Trophoblast cell (in vitro differentiated cells and primary cell): ENCODE measurements at regions not wholly inside any gene's neighbourhood (a gene's known extent, or its start where the extent isn't known, plus 50 kb on each side); places are given as distances from the start of the nearest gene placed in this dataset.
A peak's percentile ranks its signal among the peaks of the same experiment; 100 is the strongest.

ENCODE experiments used
- DNase-seq, 2 donors: peaks; one replicate each; pipeline ENCODE4 v3.0.0-alpha.2; 2016
- H2AFZ ChIP-seq: 2 replicates; pipeline ENCODE4 v1.6.1; 2013; ENCODE audit warnings: low read length, moderate library complexity, mild to moderate bottlenecking; ENCODE audit not compliant: insufficient read depth, poor library complexity
- H2AK5ac ChIP-seq: 2 replicates; pipeline ENCODE4 v1.6.1; 2013; ENCODE audit warnings: mild to moderate bottlenecking, low read length
- H2BK120ac ChIP-seq: 2 replicates; pipeline ENCODE4 v1.6.1; 2013; ENCODE audit warnings: low read length, mild to moderate bottlenecking, moderate library complexity; ENCODE audit not compliant: insufficient read depth, poor library complexity
- H2BK12ac ChIP-seq: 2 replicates; pipeline ENCODE4 v1.6.1; 2013; ENCODE audit warnings: mild to moderate bottlenecking, low read length, moderate library complexity
- H2BK5ac ChIP-seq: 2 replicates; pipeline ENCODE4 v1.6.1; 2013; ENCODE audit warnings: low read length, low read depth, moderate library complexity, mild to moderate bottlenecking; ENCODE audit not compliant: poor library complexity
- H3K14ac ChIP-seq: 2 replicates; pipeline ENCODE4 v1.6.1; 2013; ENCODE audit warnings: mild to moderate bottlenecking, low read length
- H3K18ac ChIP-seq: 2 replicates; pipeline ENCODE4 v1.6.1; 2013; ENCODE audit warnings: mild to moderate bottlenecking, low read length
- H3K23ac ChIP-seq: 2 replicates; pipeline ENCODE4 v1.6.1; 2013; ENCODE audit warnings: low read length
- H3K27ac ChIP-seq: 2 replicates; pipeline ENCODE4 v1.5.1; 2013; ENCODE audit warnings: low read depth, mild to moderate bottlenecking, inconsistent platforms, low read length, moderate library complexity
- H3K27me3 ChIP-seq: 2 replicates; pipeline ENCODE4 v1.6.1; 2013; ENCODE audit warnings: inconsistent platforms, mild to moderate bottlenecking, low read length, moderate library complexity; ENCODE audit not compliant: insufficient read depth
- H3K36me3 ChIP-seq, 2 experiments: 1 replicate in 1 of 2; 2 replicates in 1 of 2; pipeline ENCODE4 v1.6.1; 2013; ENCODE audit warnings: low read length in 2 of 2, mild to moderate bottlenecking in 2 of 2, moderate library complexity in 1 of 2; ENCODE audit not compliant: insufficient read depth in 2 of 2, control insufficient read depth in 1 of 2
- H3K4ac ChIP-seq: 2 replicates; pipeline ENCODE4 v1.6.1; 2013; ENCODE audit warnings: low read depth, mild to moderate bottlenecking, low read length, moderate library complexity
- H3K4me1 ChIP-seq, 2 experiments: 1 replicate in 1 of 2; 2 replicates in 1 of 2; pipeline ENCODE4 v1.6.1; 2013; ENCODE audit warnings: low read length in 2 of 2, mild to moderate bottlenecking in 2 of 2, moderate library complexity in 1 of 2; ENCODE audit not compliant: insufficient read depth in 2 of 2, control insufficient read depth in 1 of 2
- H3K4me2 ChIP-seq: 2 replicates; pipeline ENCODE4 v1.6.1; 2013; ENCODE audit warnings: inconsistent platforms, mild to moderate bottlenecking, low read length, moderate library complexity
- H3K4me3 ChIP-seq: 2 replicates; pipeline ENCODE4 v1.5.1; 2013; ENCODE audit warnings: mild to moderate bottlenecking, low read depth, low read length, inconsistent platforms
- H3K79me1 ChIP-seq: one replicate; pipeline ENCODE4 v1.6.1; 2013; ENCODE audit warnings: low read length
- H3K79me2 ChIP-seq: 2 replicates; pipeline ENCODE4 v1.6.1; 2013; ENCODE audit warnings: low read length, mild to moderate bottlenecking; ENCODE audit not compliant: control insufficient read depth, insufficient read depth, poor library complexity
- H3K9ac ChIP-seq: 2 replicates; pipeline ENCODE4 v1.6.1; 2013; ENCODE audit warnings: mild to moderate bottlenecking, low read length
- H3K9me3 ChIP-seq: 2 replicates; pipeline ENCODE4 v1.6.1; 2013; ENCODE audit warnings: low read depth, mild to moderate bottlenecking, control low read depth, inconsistent platforms, low read length; ENCODE audit not compliant: insufficient read depth
- H4K12ac ChIP-seq: 2 replicates; pipeline ENCODE4 v1.6.1; 2013; ENCODE audit warnings: low read depth, mild to moderate bottlenecking, low read length, moderate library complexity
- H4K8ac ChIP-seq: 2 replicates; pipeline ENCODE4 v1.6.1; 2013; ENCODE audit warnings: low read depth, mild to moderate bottlenecking, low read length, moderate library complexity
- H4K91ac ChIP-seq: one replicate; pipeline ENCODE4 v1.6.1; 2013; ENCODE audit warnings: low read depth, mild to moderate bottlenecking, low read length, moderate library complexity
- WGBS: extraction: QIAGEN DNeasy Blood & Tissue Kit; methylation state at CpG from one replicate; pipeline ENCODE4 v1.1.7; 2013; ENCODE audit warnings: missing lambda C conversion rate; ENCODE audit not compliant: insufficient read length, insufficient coverage; ENCODE audit errors: extremely low coverage; 5-methylcytosine and 5-hydroxymethylcytosine counted together

- H3K79me1 ChIP-seq = no peaks in the 10 kb centered on the region
- H2BK5ac ChIP-seq = no peak overlapping the region
- DNase-seq = peak in 1 of 2 donors; percentile 1
- no peak overlapping the region for H3K4me3 ChIP-seq
- H3K79me2 ChIP-seq = no peaks in the 10 kb centered on the region
- no peak overlapping the region for H3K4me2 ChIP-seq
- no peak overlapping the region for H3K27ac ChIP-seq
- WGBS = no CpG with 5 or more reads among the region's 4 CpGs
- no peaks in the 10 kb centered on the region for H3K27me3 ChIP-seq
- no peak overlapping the region for H3K14ac ChIP-seq
- no peak overlapping the region for H2BK120ac ChIP-seq
- no peaks in the 10 kb centered on the region for H3K4me1 ChIP-seq
- no peak overlapping the region for H3K23ac ChIP-seq
- no peak overlapping the region for H3K9ac ChIP-seq
- H4K91ac ChIP-seq = no peak overlapping the region
- no peak overlapping the region for H3K4ac ChIP-seq
- no peaks in the 10 kb centered on the region for H3K9me3 ChIP-seq
- H3K36me3 ChIP-seq = no peaks in the 10 kb centered on the region
- no peak overlapping the region for H2AK5ac ChIP-seq
- no peak overlapping the region for H2BK12ac ChIP-seq
- H2AFZ ChIP-seq = no peak overlapping the region
- H4K12ac ChIP-seq = no peak overlapping the region
- no peak overlapping the region for H3K18ac ChIP-seq
- no peak overlapping the region for H4K8ac ChIP-seq
Measured at GRCh38 chr14:85867450-85867849, 337.5 kb downstream of the FLRT2 start.

GRCh38 chr14:85865701-85866100 lies 335.8 kb downstream of the FLRT2 start:
- H2BK12ac ChIP-seq = no peak overlapping the region
- H3K9me3 ChIP-seq = no peaks in the 10 kb centered on the region
- H3K27me3 ChIP-seq = no peaks in the 10 kb centered on the region
- H2BK120ac ChIP-seq = no peak overlapping the region
- H3K36me3 ChIP-seq = no peaks in the 10 kb centered on the region
- no peak overlapping the region for H3K4me2 ChIP-seq
- no peaks in the 10 kb centered on the region for H3K4me1 ChIP-seq
- H3K4me3 ChIP-seq = no peak overlapping the region
- no peak overlapping the region for H3K4ac ChIP-seq
- H2BK5ac ChIP-seq = no peak overlapping the region
- H3K14ac ChIP-seq = no peak overlapping the region
- DNase-seq = no peak
- H3K9ac ChIP-seq = no peak overlapping the region
- no peak overlapping the region for H4K8ac ChIP-seq
- no peaks in the 10 kb centered on the region for H3K79me1 ChIP-seq
- H3K79me2 ChIP-seq = no peaks in the 10 kb centered on the region
- H2AK5ac ChIP-seq = no peak overlapping the region
- H3K27ac ChIP-seq = no peak overlapping the region
- no peak overlapping the region for H4K12ac ChIP-seq
- H3K18ac ChIP-seq = no peak overlapping the region
- H2AFZ ChIP-seq = no peak overlapping the region
- WGBS = no CpG with 5 or more reads among the region's 3 CpGs
- no peak overlapping the region for H3K23ac ChIP-seq
- no peak overlapping the region for H4K91ac ChIP-seq

- Histone ChIP-seq H3K79me1 (no peaks in the 10 kb centered on the region), H2BK5ac (no peak overlapping the region), H3K4ac (no peak overlapping the region), H3K18ac (no peak overlapping the region), H3K4me3 (no peak overlapping the region), H4K8ac (no peak overlapping the region), H3K27ac (no peak overlapping the region), H4K12ac (no peak overlapping the region), H3K27me3 (no peaks in the 10 kb centered on the region), H2BK12ac (no peak overlapping the region), H2AFZ (no peak overlapping the region), H3K79me2 (no peaks in the 10 kb centered on the region), H4K91ac (no peak overlapping the region), H3K23ac (no peak overlapping the region), H2BK120ac (no peak overlapping the region), H3K9me3 (no peaks in the 10 kb centered on the region), H2AK5ac (no peak overlapping the region), H3K4me1 (no peaks in the 10 kb centered on the region), H3K14ac (no peak overlapping the region), H3K36me3 (no peaks in the 10 kb centered on the region), H3K9ac (no peak overlapping the region), H3K4me2 (no peak overlapping the region)
- WGBS = no CpG with 5 or more reads among the region's 2 CpGs
- DNase-seq = no peak
Measured at GRCh38 chr14:85858634-85859033, 328.7 kb downstream of the FLRT2 start.

GRCh38 chr14:85856430-85856829 lies 326.5 kb downstream of the FLRT2 start:
- WGBS = no CpG with 5 or more reads among the region's 1 CpG
- Histone ChIP-seq H2BK12ac (no peak overlapping the region), H3K36me3 (no peaks in the 10 kb centered on the region), H2BK120ac (no peak overlapping the region), H2AK5ac (no peak overlapping the region), H3K18ac (no peak overlapping the region), H3K4me3 (no peak overlapping the region), H3K4ac (no peak overlapping the region), H3K9ac (no peak overlapping the region), H3K27me3 (no peaks in the 10 kb centered on the region), H3K9me3 (no peaks in the 10 kb centered on the region), H3K23ac (no peak overlapping the region), H2AFZ (no peak overlapping the region), H3K79me1 (no peaks in the 10 kb centered on the region), H3K14ac (no peak overlapping the region), H3K4me2 (no peak overlapping the region), H3K4me1 (no peaks in the 10 kb centered on the region), H2BK5ac (no peak overlapping the region), H4K12ac (no peak overlapping the region), H4K8ac (no peak overlapping the region), H3K27ac (no peak overlapping the region), H3K79me2 (no peaks in the 10 kb centered on the region), H4K91ac (no peak overlapping the region)
- DNase-seq = no peak
